ENCODE measurements at regions not wholly inside any gene's neighbourhood (a gene's known extent, or its start where the extent isn't known, plus 50 kb on each side); places are given as distances from the start of the nearest gene placed in this dataset.

DNA sequence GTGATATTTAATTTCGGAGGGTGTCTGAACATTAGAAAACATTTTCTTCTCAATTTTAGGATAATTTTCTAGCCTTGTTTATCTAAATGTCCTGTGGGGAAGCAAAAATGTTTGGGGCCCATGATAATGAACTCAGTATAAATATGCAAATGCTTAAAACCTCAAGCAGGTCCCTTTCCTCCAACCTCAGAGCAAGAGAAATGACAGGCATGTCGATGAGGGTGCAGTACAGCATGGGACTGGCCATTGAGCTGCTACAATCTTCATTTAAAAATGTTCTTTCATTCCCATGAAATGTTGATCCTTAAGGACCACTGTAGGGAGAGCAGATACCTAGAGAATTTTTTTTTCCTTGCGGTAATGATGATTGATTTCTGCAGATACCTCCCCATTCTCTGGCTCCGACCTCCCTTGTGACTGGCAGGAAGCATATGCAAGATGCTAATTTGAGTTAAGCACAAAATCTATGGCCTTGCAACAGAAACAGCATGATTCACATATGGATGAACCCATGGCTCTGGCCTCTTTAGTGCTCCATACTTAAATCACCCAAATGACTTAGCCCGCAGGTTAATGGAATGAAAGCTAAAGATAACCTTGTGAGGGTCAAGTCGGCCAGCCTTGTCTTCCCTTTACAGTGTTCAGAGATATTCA lies 243.3 kb downstream of the SOX4 start:
- no peak for ATAC-seq

DNA sequence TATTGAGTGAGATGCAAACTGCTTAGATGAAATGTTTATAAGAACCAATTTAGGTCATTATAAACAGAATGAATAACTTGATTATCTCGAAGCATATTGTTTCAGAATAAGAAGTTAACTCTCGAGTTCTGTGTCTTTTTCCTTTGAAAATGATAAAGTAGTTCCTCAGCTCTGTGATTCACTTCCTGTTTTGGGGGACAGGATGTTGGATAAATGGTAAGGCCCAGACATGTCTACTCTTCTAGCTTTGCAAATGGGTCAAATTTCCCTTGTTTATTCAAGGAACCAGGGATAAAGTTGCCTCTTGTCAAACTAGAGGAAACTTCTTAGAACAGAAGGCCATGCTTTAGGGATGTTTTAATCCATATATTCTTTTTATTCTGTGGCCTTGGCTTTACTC lies 246.9 kb downstream of the SOX4 start:
- Histone ChIP-seq H3K4me1 (ENCODE audit: control insufficient read depth, insufficient read depth, low read length) (no peaks in the 10 kb centered on the region), H3K4me3 (ENCODE audit: low read depth in 2 of 2, low read length in 2 of 2) (no peak overlapping the region), H3K9me3 (ENCODE audit: control insufficient read depth, insufficient read depth, low read depth, low read length) (no peaks in the 10 kb centered on the region), H3K27me3 (ENCODE audit: control insufficient read depth, insufficient read depth, low read length) (no peaks in the 10 kb centered on the region), H3K27ac (ENCODE audit: low read length) (no peak overlapping the region), H3K36me3 (ENCODE audit: control insufficient read depth, insufficient read depth, low read length) (no peaks in the 10 kb centered on the region)
- BruUV-seq (replicated peaks) = no TSS peak
- DNase-seq (ENCODE audit: low read depth, low spot score) (no peak), ATAC-seq (no peak)
- TF ChIP-seq TCF7L2 (IDR thresholded peaks at IDR 0.05; ENCODE audit: low read depth, low read length) (no peak), SIN3A (IDR thresholded peaks at IDR 0.05; ENCODE audit: borderline replicate concordance, insufficient read depth, low read depth, low read length) (no peak), POLR2AphosphoS5 (IDR thresholded peaks at IDR 0.05; ENCODE audit: low read depth, low read length) (no peak)
- TF ChIP-seq, protein P1, sequence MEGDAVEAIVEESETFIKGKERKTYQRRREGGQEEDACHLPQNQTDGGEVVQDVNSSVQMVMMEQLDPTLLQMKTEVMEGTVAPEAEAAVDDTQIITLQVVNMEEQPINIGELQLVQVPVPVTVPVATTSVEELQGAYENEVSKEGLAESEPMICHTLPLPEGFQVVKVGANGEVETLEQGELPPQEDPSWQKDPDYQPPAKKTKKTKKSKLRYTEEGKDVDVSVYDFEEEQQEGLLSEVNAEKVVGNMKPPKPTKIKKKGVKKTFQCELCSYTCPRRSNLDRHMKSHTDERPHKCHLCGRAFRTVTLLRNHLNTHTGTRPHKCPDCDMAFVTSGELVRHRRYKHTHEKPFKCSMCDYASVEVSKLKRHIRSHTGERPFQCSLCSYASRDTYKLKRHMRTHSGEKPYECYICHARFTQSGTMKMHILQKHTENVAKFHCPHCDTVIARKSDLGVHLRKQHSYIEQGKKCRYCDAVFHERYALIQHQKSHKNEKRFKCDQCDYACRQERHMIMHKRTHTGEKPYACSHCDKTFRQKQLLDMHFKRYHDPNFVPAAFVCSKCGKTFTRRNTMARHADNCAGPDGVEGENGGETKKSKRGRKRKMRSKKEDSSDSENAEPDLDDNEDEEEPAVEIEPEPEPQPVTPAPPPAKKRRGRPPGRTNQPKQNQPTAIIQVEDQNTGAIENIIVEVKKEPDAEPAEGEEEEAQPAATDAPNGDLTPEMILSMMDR (IDR thresholded peaks at IDR 0.05) = no peak
- TF ChIP-seq, protein P2, sequence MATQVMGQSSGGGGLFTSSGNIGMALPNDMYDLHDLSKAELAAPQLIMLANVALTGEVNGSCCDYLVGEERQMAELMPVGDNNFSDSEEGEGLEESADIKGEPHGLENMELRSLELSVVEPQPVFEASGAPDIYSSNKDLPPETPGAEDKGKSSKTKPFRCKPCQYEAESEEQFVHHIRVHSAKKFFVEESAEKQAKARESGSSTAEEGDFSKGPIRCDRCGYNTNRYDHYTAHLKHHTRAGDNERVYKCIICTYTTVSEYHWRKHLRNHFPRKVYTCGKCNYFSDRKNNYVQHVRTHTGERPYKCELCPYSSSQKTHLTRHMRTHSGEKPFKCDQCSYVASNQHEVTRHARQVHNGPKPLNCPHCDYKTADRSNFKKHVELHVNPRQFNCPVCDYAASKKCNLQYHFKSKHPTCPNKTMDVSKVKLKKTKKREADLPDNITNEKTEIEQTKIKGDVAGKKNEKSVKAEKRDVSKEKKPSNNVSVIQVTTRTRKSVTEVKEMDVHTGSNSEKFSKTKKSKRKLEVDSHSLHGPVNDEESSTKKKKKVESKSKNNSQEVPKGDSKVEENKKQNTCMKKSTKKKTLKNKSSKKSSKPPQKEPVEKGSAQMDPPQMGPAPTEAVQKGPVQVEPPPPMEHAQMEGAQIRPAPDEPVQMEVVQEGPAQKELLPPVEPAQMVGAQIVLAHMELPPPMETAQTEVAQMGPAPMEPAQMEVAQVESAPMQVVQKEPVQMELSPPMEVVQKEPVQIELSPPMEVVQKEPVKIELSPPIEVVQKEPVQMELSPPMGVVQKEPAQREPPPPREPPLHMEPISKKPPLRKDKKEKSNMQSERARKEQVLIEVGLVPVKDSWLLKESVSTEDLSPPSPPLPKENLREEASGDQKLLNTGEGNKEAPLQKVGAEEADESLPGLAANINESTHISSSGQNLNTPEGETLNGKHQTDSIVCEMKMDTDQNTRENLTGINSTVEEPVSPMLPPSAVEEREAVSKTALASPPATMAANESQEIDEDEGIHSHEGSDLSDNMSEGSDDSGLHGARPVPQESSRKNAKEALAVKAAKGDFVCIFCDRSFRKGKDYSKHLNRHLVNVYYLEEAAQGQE (IDR thresholded peaks at IDR 0.05; ENCODE audit: insufficient read depth in 1 of 2, low read depth in 2 of 2, low read length in 1 of 2) = no peak
- ChIA-PET POLR2A (no interaction called here), CTCF (no interaction called here)
- in situ Hi-C loops (cut with HindIII; ENCODE audit: low pct_unique_long_range_greater_than_20kb, low sequenced_read_pairs) = no loop called here
- intact Hi-C loops (cut with micrococcal nuclease; ENCODE audit: unreplicated experiment) = no loop called here

More for the DNA sequence above, 243.3 kb downstream of the SOX4 start:
- H3K9me3 ChIP-seq (ENCODE audit: control insufficient read depth, insufficient read depth, low read depth, low read length) = no peaks in the 10 kb centered on the region
- TF ChIP-seq, protein P2 (IDR thresholded peaks at IDR 0.05; ENCODE audit: insufficient read depth in 1 of 2, low read depth in 2 of 2, low read length in 1 of 2) = no peak
- TF ChIP-seq TCF7L2 (IDR thresholded peaks at IDR 0.05; ENCODE audit: low read depth, low read length) (no peak), SIN3A (IDR thresholded peaks at IDR 0.05; ENCODE audit: borderline replicate concordance, insufficient read depth, low read depth, low read length) (no peak), POLR2AphosphoS5 (IDR thresholded peaks at IDR 0.05; ENCODE audit: low read depth, low read length) (no peak)
- TF ChIP-seq, protein P1 (IDR thresholded peaks at IDR 0.05) = no peak
- no TSS peak for BruUV-seq (replicated peaks)
- ChIA-PET CTCF (no interaction called here), POLR2A (no interaction called here)
- H3K4me3 ChIP-seq (ENCODE audit: low read depth in 2 of 2, low read length in 2 of 2) = no peak overlapping the region
- H3K27me3 ChIP-seq (ENCODE audit: control insufficient read depth, insufficient read depth, low read length) = no peaks in the 10 kb centered on the region
- H3K36me3 ChIP-seq (ENCODE audit: control insufficient read depth, insufficient read depth, low read length) = no peaks in the 10 kb centered on the region
- H3K27ac ChIP-seq (ENCODE audit: low read length) = no peak overlapping the region
- H3K4me1 ChIP-seq (ENCODE audit: control insufficient read depth, insufficient read depth, low read length) = no peaks in the 10 kb centered on the region
- in situ Hi-C loops (cut with HindIII; ENCODE audit: low pct_unique_long_range_greater_than_20kb, low sequenced_read_pairs) (no loop called here), intact Hi-C loops (cut with micrococcal nuclease; ENCODE audit: unreplicated experiment) (no loop called here)
- DNase-seq (ENCODE audit: low read depth, low spot score) = no peak
